ENCODE measurements at regions not wholly inside any gene's neighbourhood (a gene's known extent, or its start where the extent isn't known, plus 50 kb on each side); places are given as distances from the start of the nearest gene placed in this dataset.

- no peak for DNase-seq
Measured at GRCh38 chr13:40442231-40442630, 224.2 kb downstream of the FOXO1 start.

GRCh38 chr13:40442826-40443225 is 223.6 kb downstream of the FOXO1 start:
- DNase-seq: no peak

- DNase-seq: no peak
Measured at GRCh38 chr13:40444241-40444640, 222.2 kb downstream of the FOXO1 start.

- DNase-seq: peak; percentile 37
Measured at GRCh38 chr13:40445557-40445990, 220.9 kb downstream of the FOXO1 start.

GRCh38 chr13:40446365-40446764 is 220.1 kb downstream of the FOXO1 start:
- DNase-seq: no peak

GRCh38 chr13:40447857-40448256 is 218.6 kb downstream of the FOXO1 start:
- no peak for DNase-seq

GRCh38 chr13:40452038-40452666 is 214.3 kb downstream of the FOXO1 start:
- no peak for DNase-seq

- no peak for DNase-seq
Measured at GRCh38 chr13:40452741-40453334, 213.6 kb downstream of the FOXO1 start.

- no peak for DNase-seq
Measured at GRCh38 chr13:40453351-40454021, 213.0 kb downstream of the FOXO1 start.

- no peak for DNase-seq
Measured at GRCh38 chr13:40456397-40456953, 210.0 kb downstream of the FOXO1 start.

- no peak for DNase-seq
Measured at GRCh38 chr13:40456979-40457553, 209.4 kb downstream of the FOXO1 start.

GRCh38 chr13:40457929-40458719 is 208.3 kb downstream of the FOXO1 start:
- no peak for DNase-seq

- no peak for DNase-seq
Measured at GRCh38 chr13:40458720-40458990, 207.8 kb downstream of the FOXO1 start.

- no peak for DNase-seq
Measured at GRCh38 chr13:40460116-40460515, 206.3 kb downstream of the FOXO1 start.

GRCh38 chr13:40464337-40465014 is 202.0 kb downstream of the FOXO1 start:
- DNase-seq: no peak

GRCh38 chr13:40465015-40465390 is 201.4 kb downstream of the FOXO1 start:
- DNase-seq: no peak

- no peak for DNase-seq
Measured at GRCh38 chr13:40466272-40466671, 200.2 kb downstream of the FOXO1 start.

- no peak for DNase-seq
Measured at GRCh38 chr13:40468227-40468838, 198.1 kb downstream of the FOXO1 start.

- DNase-seq: no peak
Measured at GRCh38 chr13:40469581-40470310, 196.7 kb downstream of the FOXO1 start.

- DNase-seq: no peak
Measured at GRCh38 chr13:40470660-40471059, 195.8 kb downstream of the FOXO1 start.

GRCh38 chr13:40471076-40471475 is 195.4 kb downstream of the FOXO1 start:
- DNase-seq: no peak

All from GDM1 (cell line).